GM23338 (cell line): ENCODE measurements at regions not wholly inside any gene's neighbourhood (a gene's known extent, or its start where the extent isn't known, plus 50 kb on each side); places are given as distances from the start of the nearest gene placed in this dataset.

Experiments used
- ATAC-seq: fragments of 200-7000 bp; cut with Tn5 transposase; 3 replicates; pipeline ENCODE4 v1.9.1; 2020
- DNase-seq: peaks from one replicate; pipeline ENCODE4 v3.0.0-alpha.2; 2015; ENCODE audit warnings: low spot score
- H2AFZ ChIP-seq: fragments of 200-600 bp; sonication (generic); 2 replicates; pipeline ENCODE4 v1.8.0; 2016; ENCODE audit warnings: antibody characterized with exemption, mild to moderate bottlenecking, moderate library complexity
- H3F3A ChIP-seq: fragments of 200-600 bp; sonication (generic); replicated peaks from 2 replicates; pipeline ENCODE4 v1.8.0; 2017; ENCODE audit warnings: antibody characterized with exemption, mixed run types, low read depth
- H3K27ac ChIP-seq: fragments of 200-600 bp; sonication (generic); 2 replicates; pipeline ENCODE4 v1.6.1; 2016; ENCODE audit warnings: low read depth
- H3K27me3 ChIP-seq: fragments of 200-600 bp; sonication (generic); 2 replicates; pipeline ENCODE4 v1.8.0; 2016; ENCODE audit warnings: mild to moderate bottlenecking, mixed run types, moderate library complexity; ENCODE audit not compliant: insufficient read depth
- H3K36me3 ChIP-seq: fragments of 200-600 bp; sonication (generic); 2 replicates; pipeline ENCODE4 v1.8.0; 2016; ENCODE audit warnings: mild to moderate bottlenecking; ENCODE audit not compliant: insufficient read depth
- H3K4me1 ChIP-seq: fragments of 200-600 bp; sonication (generic); 2 replicates; pipeline ENCODE4 v1.8.0; 2016; ENCODE audit warnings: mild to moderate bottlenecking, moderate library complexity; ENCODE audit not compliant: insufficient read depth
- H3K4me2 ChIP-seq: fragments of 200-600 bp; sonication (generic); 2 replicates; pipeline ENCODE4 v1.7.1; 2017; ENCODE audit warnings: mixed run types
- H3K4me3 ChIP-seq: fragments of 200-600 bp; sonication (generic); 2 replicates; pipeline ENCODE4 v1.6.1; 2016; ENCODE audit warnings: mixed run types
- H3K79me2 ChIP-seq: fragments of 200-600 bp; sonication (generic); replicated peaks from 2 replicates; pipeline ENCODE4 v1.8.0; 2017; ENCODE audit warnings: mild to moderate bottlenecking; ENCODE audit not compliant: insufficient read depth
- H3K9me2 ChIP-seq: fragments of 200-600 bp; sonication (generic); 2 replicates; pipeline ENCODE4 v1.8.0; 2017; ENCODE audit not compliant: insufficient read depth
- H4K20me1 ChIP-seq: fragments of 200-600 bp; sonication (generic); replicated peaks from 2 replicates; pipeline ENCODE4 v1.8.0; 2017; ENCODE audit warnings: mild to moderate bottlenecking; ENCODE audit not compliant: insufficient read depth
- H3K27ac Mint-ChIP-seq: 2 replicates; pipeline ENCODE4 v1.8.0; 2020; ENCODE audit warnings: inconsistent platforms, mild to moderate bottlenecking, moderate library complexity, mixed read lengths
- H3K27me3 Mint-ChIP-seq: 3 replicates; pipeline ENCODE4 v1.8.0; 2022; ENCODE audit warnings: low read depth, mild to moderate bottlenecking, moderate library complexity, mixed read lengths, inconsistent platforms; ENCODE audit not compliant: insufficient read depth, poor library complexity
- H3K36me3 Mint-ChIP-seq: 3 replicates; pipeline ENCODE4 v1.8.0; 2021; ENCODE audit warnings: low read depth, mild to moderate bottlenecking, inconsistent platforms, moderate library complexity, mixed read lengths
- H3K4me1 Mint-ChIP-seq: 3 replicates; pipeline ENCODE4 v1.8.0; 2020; ENCODE audit warnings: mild to moderate bottlenecking, inconsistent platforms, mixed read lengths
- H3K4me3 Mint-ChIP-seq: 3 replicates; pipeline ENCODE4 v1.8.0; 2021; ENCODE audit warnings: moderate library complexity, mild to moderate bottlenecking, inconsistent platforms, mixed read lengths
- H3K9me3 Mint-ChIP-seq: 3 replicates; pipeline ENCODE4 v1.8.0; 2020; ENCODE audit warnings: moderate library complexity, mild to moderate bottlenecking, inconsistent platforms, mixed read lengths
- CREB1 ChIP-seq: fragments of 250-450 bp; sonication (Bioruptor Pico); IDR thresholded peaks from 2 replicates; pipeline ENCODE4 v1.5.0; 2020; ENCODE audit warnings: low read depth, mild to moderate bottlenecking, moderate library complexity
- EZH2 ChIP-seq: fragments of 200-600 bp; sonication (generic); IDR thresholded peaks from one replicate; pipeline ENCODE4 v1.8.0; 2017; ENCODE audit warnings: antibody characterized with exemption, mild to moderate bottlenecking, low read depth; ENCODE audit not compliant: unreplicated experiment
- EZH2phosphoT487 ChIP-seq: fragments of 200-600 bp; sonication (generic); IDR thresholded peaks from one replicate; pipeline ENCODE4 v1.8.1; 2018; ENCODE audit warnings: antibody characterized with exemption; ENCODE audit not compliant: unreplicated experiment
- JUNB ChIP-seq: IDR thresholded peaks from one replicate; pipeline ENCODE4 v1.6.1; 2016; ENCODE audit warnings: antibody characterized with exemption; ENCODE audit not compliant: unreplicated experiment
- NANOG ChIP-seq: IDR thresholded peaks from 2 replicates; pipeline ENCODE4 v1.6.1; 2016; ENCODE audit warnings: antibody characterized with exemption, borderline replicate concordance
- POLR2AphosphoS5 ChIP-seq: IDR thresholded peaks from 2 replicates; pipeline ENCODE4 v1.6.1; 2016; ENCODE audit warnings: antibody characterized with exemption, low read depth
- STAT1 ChIP-seq: IDR thresholded peaks from one replicate; pipeline ENCODE4 v1.6.1; 2016; ENCODE audit warnings: antibody characterized with exemption; ENCODE audit not compliant: unreplicated experiment
- ZNF114 ChIP-seq: fragments of 250-450 bp; sonication (Bioruptor Pico); IDR thresholded peaks from 2 replicates; pipeline ENCODE4 v1.5.0; 2020; ENCODE audit warnings: mild to moderate bottlenecking, moderate library complexity
- ZNF331 ChIP-seq: fragments of 250-450 bp; sonication (Bioruptor Pico); IDR thresholded peaks from 2 replicates; pipeline ENCODE4 v1.5.0; 2020; ENCODE audit warnings: low read depth, mild to moderate bottlenecking, moderate library complexity
- TF ChIP-seq, protein P1 (sequence below): fragments of 250-450 bp; sonication (Bioruptor Pico); IDR thresholded peaks from 2 replicates; pipeline ENCODE4 v1.5.0; 2020; ENCODE audit warnings: mild to moderate bottlenecking, moderate library complexity
- TF ChIP-seq, protein P2 (sequence below): IDR thresholded peaks from one replicate; pipeline ENCODE4 v1.6.1; 2018; ENCODE audit warnings: antibody characterized with exemption; ENCODE audit not compliant: unreplicated experiment
- TF ChIP-seq, protein P3 (sequence below): IDR thresholded peaks from 2 replicates; pipeline ENCODE4 v1.6.1; 2016; ENCODE audit warnings: antibody characterized with exemption
- TF ChIP-seq, protein P4 (sequence below), 2 experiments: fragments of 200-600 bp in 1 of 2; sonication (generic) in 1 of 2; conservative IDR thresholded peaks; 2 replicates each; pipeline versions ENCODE4 v1.5.1 to v1.6.1; 2016 to 2017; ENCODE audit warnings: antibody characterized with exemption in 2 of 2, low read depth in 2 of 2, mild to moderate bottlenecking in 2 of 2, moderate library complexity in 1 of 2

DNA sequence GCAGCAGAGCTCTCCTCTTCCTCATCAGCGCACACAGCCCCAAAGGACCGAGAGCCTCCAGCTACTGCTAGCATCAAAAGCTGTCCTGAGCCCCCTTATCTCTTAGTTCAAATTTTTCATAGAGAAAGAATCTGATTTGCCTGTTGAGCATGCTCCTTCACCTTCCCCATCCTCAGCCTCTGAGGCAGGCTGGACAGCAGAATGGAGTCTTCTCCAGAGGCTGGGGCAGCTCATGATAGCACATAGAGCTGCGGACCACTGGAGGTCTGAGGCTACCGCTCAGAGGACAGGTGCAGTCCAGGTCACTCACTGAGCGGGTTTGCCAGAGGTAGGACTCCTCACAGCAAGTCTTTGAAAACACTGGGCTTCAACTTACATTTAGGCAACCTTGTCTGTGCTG lies 72.8 kb upstream of the GRB10 start:
- no peaks in the 10 kb centered on the region for H3F3A ChIP-seq
- Mint-ChIP-seq H3K9me3 (no peaks in the 10 kb centered on the region), H3K4me3 (no peak overlapping the region), H3K27me3 (no peaks in the 10 kb centered on the region), H3K36me3 (no peaks in the 10 kb centered on the region; the same call in 2 of the 3 replicates), H3K27ac (no peak overlapping the region), H3K4me1 (no peaks in the 10 kb centered on the region)
- H3K9me2 ChIP-seq: peaks cover 14% of the 10 kb centered on the region
- no peaks in the 10 kb centered on the region for H4K20me1 ChIP-seq
- DNase-seq (no peak), ATAC-seq (no peak)
- no peak for TF ChIP-seq EZH2phosphoT487
- TF ChIP-seq, protein P1, sequence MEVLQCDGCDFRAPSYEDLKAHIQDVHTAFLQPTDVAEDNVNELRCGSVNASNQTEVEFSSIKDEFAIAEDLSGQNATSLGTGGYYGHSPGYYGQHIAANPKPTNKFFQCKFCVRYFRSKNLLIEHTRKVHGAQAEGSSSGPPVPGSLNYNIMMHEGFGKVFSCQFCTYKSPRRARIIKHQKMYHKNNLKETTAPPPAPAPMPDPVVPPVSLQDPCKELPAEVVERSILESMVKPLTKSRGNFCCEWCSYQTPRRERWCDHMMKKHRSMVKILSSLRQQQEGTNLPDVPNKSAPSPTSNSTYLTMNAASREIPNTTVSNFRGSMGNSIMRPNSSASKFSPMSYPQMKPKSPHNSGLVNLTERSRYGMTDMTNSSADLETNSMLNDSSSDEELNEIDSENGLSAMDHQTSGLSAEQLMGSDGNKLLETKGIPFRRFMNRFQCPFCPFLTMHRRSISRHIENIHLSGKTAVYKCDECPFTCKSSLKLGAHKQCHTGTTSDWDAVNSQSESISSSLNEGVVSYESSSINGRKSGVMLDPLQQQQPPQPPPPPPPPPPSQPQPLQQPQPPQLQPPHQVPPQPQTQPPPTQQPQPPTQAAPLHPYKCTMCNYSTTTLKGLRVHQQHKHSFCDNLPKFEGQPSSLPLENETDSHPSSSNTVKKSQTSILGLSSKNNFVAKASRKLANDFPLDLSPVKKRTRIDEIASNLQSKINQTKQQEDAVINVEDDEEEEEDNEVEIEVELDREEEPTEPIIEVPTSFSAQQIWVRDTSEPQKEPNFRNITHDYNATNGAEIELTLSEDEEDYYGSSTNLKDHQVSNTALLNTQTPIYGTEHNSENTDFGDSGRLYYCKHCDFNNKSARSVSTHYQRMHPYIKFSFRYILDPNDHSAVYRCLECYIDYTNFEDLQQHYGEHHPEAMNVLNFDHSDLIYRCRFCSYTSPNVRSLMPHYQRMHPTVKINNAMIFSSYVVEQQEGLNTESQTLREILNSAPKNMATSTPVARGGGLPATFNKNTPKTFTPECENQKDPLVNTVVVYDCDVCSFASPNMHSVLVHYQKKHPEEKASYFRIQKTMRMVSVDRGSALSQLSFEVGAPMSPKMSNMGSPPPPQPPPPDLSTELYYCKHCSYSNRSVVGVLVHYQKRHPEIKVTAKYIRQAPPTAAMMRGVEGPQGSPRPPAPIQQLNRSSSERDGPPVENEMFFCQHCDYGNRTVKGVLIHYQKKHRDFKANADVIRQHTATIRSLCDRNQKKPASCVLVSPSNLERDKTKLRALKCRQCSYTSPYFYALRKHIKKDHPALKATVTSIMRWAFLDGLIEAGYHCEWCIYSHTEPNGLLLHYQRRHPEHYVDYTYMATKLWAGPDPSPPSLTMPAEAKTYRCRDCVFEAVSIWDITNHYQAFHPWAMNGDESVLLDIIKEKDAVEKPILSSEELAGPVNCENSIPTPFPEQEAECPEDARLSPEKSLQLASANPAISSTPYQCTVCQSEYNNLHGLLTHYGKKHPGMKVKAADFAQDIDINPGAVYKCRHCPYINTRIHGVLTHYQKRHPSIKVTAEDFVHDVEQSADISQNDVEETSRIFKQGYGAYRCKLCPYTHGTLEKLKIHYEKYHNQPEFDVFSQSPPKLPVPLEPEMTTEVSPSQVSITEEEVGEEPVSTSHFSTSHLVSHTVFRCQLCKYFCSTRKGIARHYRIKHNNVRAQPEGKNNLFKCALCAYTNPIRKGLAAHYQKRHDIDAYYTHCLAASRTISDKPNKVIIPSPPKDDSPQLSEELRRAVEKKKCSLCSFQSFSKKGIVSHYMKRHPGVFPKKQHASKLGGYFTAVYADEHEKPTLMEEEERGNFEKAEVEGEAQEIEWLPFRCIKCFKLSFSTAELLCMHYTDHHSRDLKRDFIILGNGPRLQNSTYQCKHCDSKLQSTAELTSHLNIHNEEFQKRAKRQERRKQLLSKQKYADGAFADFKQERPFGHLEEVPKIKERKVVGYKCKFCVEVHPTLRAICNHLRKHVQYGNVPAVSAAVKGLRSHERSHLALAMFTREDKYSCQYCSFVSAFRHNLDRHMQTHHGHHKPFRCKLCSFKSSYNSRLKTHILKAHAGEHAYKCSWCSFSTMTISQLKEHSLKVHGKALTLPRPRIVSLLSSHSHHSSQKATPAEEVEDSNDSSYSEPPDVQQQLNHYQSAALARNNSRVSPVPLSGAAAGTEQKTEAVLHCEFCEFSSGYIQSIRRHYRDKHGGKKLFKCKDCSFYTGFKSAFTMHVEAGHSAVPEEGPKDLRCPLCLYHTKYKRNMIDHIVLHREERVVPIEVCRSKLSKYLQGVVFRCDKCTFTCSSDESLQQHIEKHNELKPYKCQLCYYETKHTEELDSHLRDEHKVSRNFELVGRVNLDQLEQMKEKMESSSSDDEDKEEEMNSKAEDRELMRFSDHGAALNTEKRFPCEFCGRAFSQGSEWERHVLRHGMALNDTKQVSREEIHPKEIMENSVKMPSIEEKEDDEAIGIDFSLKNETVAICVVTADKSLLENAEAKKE (CRISPR knock-in tag): no peak
- no peak for TF ChIP-seq NANOG
- TF ChIP-seq STAT1: no peak
- TF ChIP-seq JUNB: no peak
- no peak for TF ChIP-seq EZH2
- no peak for TF ChIP-seq POLR2AphosphoS5
- TF ChIP-seq, protein P2, sequence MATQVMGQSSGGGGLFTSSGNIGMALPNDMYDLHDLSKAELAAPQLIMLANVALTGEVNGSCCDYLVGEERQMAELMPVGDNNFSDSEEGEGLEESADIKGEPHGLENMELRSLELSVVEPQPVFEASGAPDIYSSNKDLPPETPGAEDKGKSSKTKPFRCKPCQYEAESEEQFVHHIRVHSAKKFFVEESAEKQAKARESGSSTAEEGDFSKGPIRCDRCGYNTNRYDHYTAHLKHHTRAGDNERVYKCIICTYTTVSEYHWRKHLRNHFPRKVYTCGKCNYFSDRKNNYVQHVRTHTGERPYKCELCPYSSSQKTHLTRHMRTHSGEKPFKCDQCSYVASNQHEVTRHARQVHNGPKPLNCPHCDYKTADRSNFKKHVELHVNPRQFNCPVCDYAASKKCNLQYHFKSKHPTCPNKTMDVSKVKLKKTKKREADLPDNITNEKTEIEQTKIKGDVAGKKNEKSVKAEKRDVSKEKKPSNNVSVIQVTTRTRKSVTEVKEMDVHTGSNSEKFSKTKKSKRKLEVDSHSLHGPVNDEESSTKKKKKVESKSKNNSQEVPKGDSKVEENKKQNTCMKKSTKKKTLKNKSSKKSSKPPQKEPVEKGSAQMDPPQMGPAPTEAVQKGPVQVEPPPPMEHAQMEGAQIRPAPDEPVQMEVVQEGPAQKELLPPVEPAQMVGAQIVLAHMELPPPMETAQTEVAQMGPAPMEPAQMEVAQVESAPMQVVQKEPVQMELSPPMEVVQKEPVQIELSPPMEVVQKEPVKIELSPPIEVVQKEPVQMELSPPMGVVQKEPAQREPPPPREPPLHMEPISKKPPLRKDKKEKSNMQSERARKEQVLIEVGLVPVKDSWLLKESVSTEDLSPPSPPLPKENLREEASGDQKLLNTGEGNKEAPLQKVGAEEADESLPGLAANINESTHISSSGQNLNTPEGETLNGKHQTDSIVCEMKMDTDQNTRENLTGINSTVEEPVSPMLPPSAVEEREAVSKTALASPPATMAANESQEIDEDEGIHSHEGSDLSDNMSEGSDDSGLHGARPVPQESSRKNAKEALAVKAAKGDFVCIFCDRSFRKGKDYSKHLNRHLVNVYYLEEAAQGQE: no peak
- TF ChIP-seq ZNF114: no peak
- TF ChIP-seq, protein P3, sequence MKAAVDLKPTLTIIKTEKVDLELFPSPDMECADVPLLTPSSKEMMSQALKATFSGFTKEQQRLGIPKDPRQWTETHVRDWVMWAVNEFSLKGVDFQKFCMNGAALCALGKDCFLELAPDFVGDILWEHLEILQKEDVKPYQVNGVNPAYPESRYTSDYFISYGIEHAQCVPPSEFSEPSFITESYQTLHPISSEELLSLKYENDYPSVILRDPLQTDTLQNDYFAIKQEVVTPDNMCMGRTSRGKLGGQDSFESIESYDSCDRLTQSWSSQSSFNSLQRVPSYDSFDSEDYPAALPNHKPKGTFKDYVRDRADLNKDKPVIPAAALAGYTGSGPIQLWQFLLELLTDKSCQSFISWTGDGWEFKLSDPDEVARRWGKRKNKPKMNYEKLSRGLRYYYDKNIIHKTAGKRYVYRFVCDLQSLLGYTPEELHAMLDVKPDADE: no peak
- TF ChIP-seq, protein P4, sequence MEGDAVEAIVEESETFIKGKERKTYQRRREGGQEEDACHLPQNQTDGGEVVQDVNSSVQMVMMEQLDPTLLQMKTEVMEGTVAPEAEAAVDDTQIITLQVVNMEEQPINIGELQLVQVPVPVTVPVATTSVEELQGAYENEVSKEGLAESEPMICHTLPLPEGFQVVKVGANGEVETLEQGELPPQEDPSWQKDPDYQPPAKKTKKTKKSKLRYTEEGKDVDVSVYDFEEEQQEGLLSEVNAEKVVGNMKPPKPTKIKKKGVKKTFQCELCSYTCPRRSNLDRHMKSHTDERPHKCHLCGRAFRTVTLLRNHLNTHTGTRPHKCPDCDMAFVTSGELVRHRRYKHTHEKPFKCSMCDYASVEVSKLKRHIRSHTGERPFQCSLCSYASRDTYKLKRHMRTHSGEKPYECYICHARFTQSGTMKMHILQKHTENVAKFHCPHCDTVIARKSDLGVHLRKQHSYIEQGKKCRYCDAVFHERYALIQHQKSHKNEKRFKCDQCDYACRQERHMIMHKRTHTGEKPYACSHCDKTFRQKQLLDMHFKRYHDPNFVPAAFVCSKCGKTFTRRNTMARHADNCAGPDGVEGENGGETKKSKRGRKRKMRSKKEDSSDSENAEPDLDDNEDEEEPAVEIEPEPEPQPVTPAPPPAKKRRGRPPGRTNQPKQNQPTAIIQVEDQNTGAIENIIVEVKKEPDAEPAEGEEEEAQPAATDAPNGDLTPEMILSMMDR (conservative IDR thresholded peaks at IDR 0.05; ENCODE audit: low read depth in 2 of 2): no peak
- TF ChIP-seq ZNF331 (CRISPR knock-in tag): no peak
- no peak for TF ChIP-seq CREB1 (CRISPR knock-in tag)
- no peaks in the 10 kb centered on the region for H3K27me3 ChIP-seq
- H3K4me1 ChIP-seq: no peaks in the 10 kb centered on the region
- H3K79me2 ChIP-seq: no peaks in the 10 kb centered on the region
- H3K36me3 ChIP-seq: no peaks in the 10 kb centered on the region
- H3K4me2 ChIP-seq: no peak overlapping the region
- H3K27ac ChIP-seq: no peak overlapping the region
- H2AFZ ChIP-seq: no peak overlapping the region
- H3K4me3 ChIP-seq: no peak overlapping the region
